H1 (cell line): ENCODE measurements at regions not wholly inside any gene's neighbourhood (a gene's known extent, or its start where the extent isn't known, plus 50 kb on each side); places are given as distances from the start of the nearest gene placed in this dataset.

ENCODE experiments used
- CTCF ChIA-PET: fragments of 300-600 bp; sonication (Branson Sonifier 250); formaldehyde crosslinking; loops from one replicate; lab custom pipeline; 2021; ENCODE audit not compliant: partially characterized antibody; lab: Charles Lee
- POLR2A ChIA-PET: fragments of 300-600 bp; sonication (Branson Sonifier 250); formaldehyde crosslinking; loops from one replicate; lab custom pipeline; 2021; ENCODE audit warnings: inconsistent platforms; ENCODE audit not compliant: partially characterized antibody; lab: Charles Lee
- DNase-seq, 2 experiments: peaks; one replicate each; pipeline versions ENCODE4 v3.0.0 to v3.0.0-alpha.2; 2010 to 2022; ENCODE audit warnings: low spot score in 2 of 2, low read depth in 1 of 2, mixed read lengths in 1 of 2
- FAIRE-seq: peaks from 2 replicates; lab custom pipeline; 2011; peaks lifted over from hg19 to GRCh38; lab: Jason Lieb, UNC
- H2AFZ ChIP-seq: 2 replicates; pipeline ENCODE4 v1.8.1; 2012; ENCODE audit warnings: low read length, inconsistent platforms
- H2AK5ac ChIP-seq: 2 replicates; pipeline ENCODE4 v1.6.1; 2013; ENCODE audit warnings: low read depth, low read length
- H2BK120ac ChIP-seq: replicated peaks from 2 replicates; pipeline ENCODE3; 2013; ENCODE audit warnings: low read depth, low read length, inconsistent platforms
- H2BK12ac ChIP-seq: 2 replicates; pipeline ENCODE4 v1.6.1; 2013; ENCODE audit warnings: low read depth, low read length
- H2BK15ac ChIP-seq: 2 replicates; pipeline ENCODE4 v1.6.1; 2013; ENCODE audit warnings: low read length
- H2BK20ac ChIP-seq: 2 replicates; pipeline ENCODE4 v1.6.1; 2013; ENCODE audit warnings: low read length
- H2BK5ac ChIP-seq: 2 replicates; pipeline ENCODE4 v1.6.1; 2013; ENCODE audit warnings: low read depth, low read length
- H3K14ac ChIP-seq: 2 replicates; pipeline ENCODE4 v1.6.1; 2013; ENCODE audit warnings: inconsistent platforms; ENCODE audit not compliant: insufficient read length
- H3K18ac ChIP-seq: 2 replicates; pipeline ENCODE4 v1.6.1; 2013; ENCODE audit warnings: low read length; ENCODE audit errors: extremely low read depth
- H3K23ac ChIP-seq: 2 replicates; pipeline ENCODE4 v1.6.1; 2013; ENCODE audit warnings: inconsistent platforms; ENCODE audit not compliant: insufficient read length
- H3K23me2 ChIP-seq: 2 replicates; pipeline ENCODE4 v1.6.1; 2013; ENCODE audit warnings: low read depth, low read length
- H3K27ac ChIP-seq: 2 replicates; pipeline ENCODE4 v1.6.1; 2011; ENCODE audit warnings: low read depth, low read length, inconsistent platforms
- H3K27me3 ChIP-seq, 4 experiments: replicated peaks in 1 of 4; 1 replicate in 1 of 4; 2 replicates in 3 of 4; pipeline versions ENCODE4 v1.6.1 to v1.8.1; 2011 to 2013; ENCODE audit warnings: low read length in 3 of 4, mild to moderate bottlenecking in 3 of 4, inconsistent platforms in 2 of 4, mixed read lengths in 2 of 4, moderate library complexity in 1 of 4; ENCODE audit not compliant: control insufficient read depth in 3 of 4, insufficient read depth in 3 of 4; ENCODE audit errors: extremely low read depth in 1 of 4
- H3K36me3 ChIP-seq, 4 experiments: 2 replicates each; pipeline versions ENCODE4 v1.6.1 to v1.8.1; 2011 to 2013; ENCODE audit warnings: mild to moderate bottlenecking in 4 of 4, low read length in 3 of 4, moderate library complexity in 2 of 4, control low read depth in 1 of 4, inconsistent platforms in 1 of 4; ENCODE audit not compliant: insufficient read depth in 4 of 4, control insufficient read depth in 2 of 4
- H3K4ac ChIP-seq: replicated peaks from 2 replicates; pipeline ENCODE3; 2013; ENCODE audit warnings: low read length, low read depth, mixed read lengths, inconsistent platforms; ENCODE audit not compliant: insufficient read length
- H3K4me1 ChIP-seq, 4 experiments: replicated peaks in 1 of 4; 1 replicate in 1 of 4; 2 replicates in 3 of 4; pipeline versions ENCODE4 v1.6.1 to v1.8.1; 2011 to 2013; ENCODE audit warnings: low read length in 3 of 4, inconsistent platforms in 2 of 4, mixed read lengths in 1 of 4; ENCODE audit not compliant: insufficient read depth in 4 of 4, control insufficient read depth in 3 of 4
- H3K4me2 ChIP-seq, 2 experiments: 2 replicates each; pipeline versions ENCODE4 v1.6.1 to v1.8.1; 2011 to 2013; ENCODE audit warnings: low read depth in 2 of 2, low read length in 2 of 2, control low read depth in 1 of 2, inconsistent platforms in 1 of 2, mild to moderate bottlenecking in 1 of 2; ENCODE audit not compliant: insufficient read depth in 1 of 2
- H3K4me3 ChIP-seq, 4 experiments: fragments of 200-600, 300-600 bp in 1 of 4; sonication (generic), shearing (Covaris generic), sonication (Bioruptor Twin) in 1 of 4; 2 replicates each; pipeline versions ENCODE4 v1.5.1 to v1.8.1; 2011 to 2016; ENCODE audit warnings: low read length in 4 of 4, low read depth in 3 of 4, control low read depth in 2 of 4, inconsistent platforms in 2 of 4, mild to moderate bottlenecking in 2 of 4, mixed read lengths in 1 of 4, moderate library complexity in 1 of 4; ENCODE audit not compliant: insufficient read depth in 2 of 4; ENCODE audit errors: extremely low read depth in 1 of 4
- H3K56ac ChIP-seq: replicated peaks from 2 replicates; pipeline ENCODE3; 2013; ENCODE audit warnings: low read depth, mild to moderate bottlenecking, mixed read lengths, low read length, inconsistent platforms; ENCODE audit not compliant: insufficient read length
- H3K79me1 ChIP-seq: 2 replicates; pipeline ENCODE4 v1.6.1; 2013; ENCODE audit warnings: low read depth, low read length, control low read depth
- H3K79me2 ChIP-seq, 2 experiments: 2 replicates each; pipeline versions ENCODE4 v1.6.1 to v1.8.1; 2012 to 2013; ENCODE audit warnings: low read length in 2 of 2, mild to moderate bottlenecking in 2 of 2, inconsistent platforms in 1 of 2; ENCODE audit not compliant: insufficient read depth in 2 of 2, control insufficient read depth in 1 of 2
- H3K9ac ChIP-seq, 4 experiments: replicated peaks in 1 of 4; 1 replicate in 1 of 4; 2 replicates in 3 of 4; pipeline versions ENCODE4 v1.6.1 to v1.8.1; 2011 to 2013; ENCODE audit warnings: low read depth in 3 of 4, low read length in 3 of 4, control low read depth in 2 of 4, mild to moderate bottlenecking in 2 of 4, moderate library complexity in 2 of 4, inconsistent platforms in 1 of 4; ENCODE audit errors: extremely low read depth in 1 of 4
- H3K9me3 ChIP-seq, 2 experiments: 2 replicates each; pipeline versions ENCODE4 v1.6.1 to v1.8.1; 2012 to 2013; ENCODE audit warnings: mild to moderate bottlenecking in 2 of 2, moderate library complexity in 2 of 2, control low read depth in 1 of 2, inconsistent platforms in 1 of 2, low read depth in 1 of 2, low read length in 1 of 2, mixed read lengths in 1 of 2; ENCODE audit not compliant: insufficient read depth in 2 of 2
- H4K20me1 ChIP-seq, 2 experiments: replicated peaks in 1 of 2; 2 replicates each; pipeline versions ENCODE3 to v1.8.1; 2011 to 2013; ENCODE audit warnings: inconsistent platforms in 2 of 2, low read length in 2 of 2, mild to moderate bottlenecking in 1 of 2; ENCODE audit not compliant: insufficient read depth in 2 of 2, control insufficient read depth in 1 of 2
- H4K5ac ChIP-seq: 2 replicates; pipeline ENCODE4 v1.6.1; 2013; ENCODE audit warnings: low read length, low read depth, mixed read lengths, inconsistent platforms; ENCODE audit not compliant: insufficient read length
- H4K8ac ChIP-seq: 2 replicates; pipeline ENCODE4 v1.8.0; 2013; ENCODE audit warnings: mild to moderate bottlenecking, moderate library complexity, low read length, inconsistent platforms; ENCODE audit not compliant: insufficient read depth; ENCODE audit errors: extremely low read depth
- H4K91ac ChIP-seq: replicated peaks from 2 replicates; pipeline ENCODE3; 2013; ENCODE audit warnings: low read length, mixed read lengths, inconsistent platforms; ENCODE audit not compliant: insufficient read length
- BCL11A ChIP-seq, 2 experiments: IDR thresholded peaks; one replicate each; pipeline ENCODE4 v1.6.1; 2011; ENCODE audit warnings: low read depth in 2 of 2, low read length in 2 of 2, mild to moderate bottlenecking in 2 of 2
- CHD2 ChIP-seq: IDR thresholded peaks from 2 replicates; pipeline ENCODE4 v1.6.1; 2012; ENCODE audit warnings: low read length, improper control_type of control experiment
- FOSL1 ChIP-seq: IDR thresholded peaks from 2 replicates; pipeline ENCODE4 v1.6.1; 2011; ENCODE audit warnings: mild to moderate bottlenecking, low read depth, low read length, moderate library complexity; ENCODE audit not compliant: insufficient read depth
- JUN ChIP-seq: IDR thresholded peaks from 2 replicates; pipeline ENCODE4 v1.6.1; 2011; ENCODE audit warnings: low read depth, mild to moderate bottlenecking, improper control_type of control experiment, low read length
- KDM5A ChIP-seq: fragments of 200-600 bp; IDR thresholded peaks from 2 replicates; pipeline ENCODE4 v1.7.1; 2012; ENCODE audit warnings: mild to moderate bottlenecking, low read length, inconsistent platforms, mixed read lengths
- NANOG ChIP-seq: IDR thresholded peaks from 2 replicates; pipeline ENCODE4 v1.6.1; 2011; ENCODE audit warnings: low read length, low read depth, mild to moderate bottlenecking, inconsistent platforms; ENCODE audit not compliant: insufficient read depth, poor library complexity, severe bottlenecking
- RBBP5 ChIP-seq: IDR thresholded peaks from 2 replicates; pipeline ENCODE4 v1.7.1; 2012; ENCODE audit warnings: low read depth, mild to moderate bottlenecking, inconsistent platforms, low read length, moderate library complexity, borderline replicate concordance
- SAP30 ChIP-seq: fragments of 300-600 bp; sonication (generic); IDR thresholded peaks from 2 replicates; pipeline ENCODE4 v1.7.1; 2012; ENCODE audit warnings: low read length, moderate library complexity, mild to moderate bottlenecking, inconsistent platforms; ENCODE audit not compliant: insufficient read depth, insufficient replicate concordance
- SP1 ChIP-seq: IDR thresholded peaks from 2 replicates; pipeline ENCODE4 v1.6.1; 2011; ENCODE audit warnings: low read depth, low read length
- SP2 ChIP-seq: IDR thresholded peaks from 2 replicates; pipeline ENCODE4 v1.6.1; 2012; ENCODE audit warnings: mild to moderate bottlenecking, low read length, inconsistent platforms
- SRF ChIP-seq: IDR thresholded peaks from 2 replicates; pipeline ENCODE4 v1.6.1; 2011; ENCODE audit warnings: mild to moderate bottlenecking, low read depth, low read length, moderate library complexity
- SUZ12 ChIP-seq: fragments of 200-600 bp; sonication (generic); IDR thresholded peaks from 2 replicates; pipeline ENCODE4 v1.6.1; 2012; ENCODE audit warnings: mild to moderate bottlenecking, inconsistent platforms, low read length, moderate library complexity, mixed read lengths
- USF2 ChIP-seq: IDR thresholded peaks from 2 replicates; pipeline ENCODE4 v1.6.1; 2011; ENCODE audit warnings: low read length, improper control_type of control experiment
- YY1 ChIP-seq: IDR thresholded peaks from 2 replicates; pipeline ENCODE4 v1.6.1; 2011; ENCODE audit warnings: low read depth, mild to moderate bottlenecking, low read length
- ZNF274 ChIP-seq: IDR thresholded peaks from 2 replicates; pipeline ENCODE4 v1.7.0; 2012; ENCODE audit warnings: low read length, borderline replicate concordance; ENCODE audit errors: extremely low read depth
- WGBS, 2 experiments: shearing (Covaris generic) in 1 of 2; methylation state at CpG; one replicate each; pipeline versions ENCODE4 v1.1.6 to v1.1.7; 2013 to 2015; ENCODE audit warnings: low lambda C conversion rate in 2 of 2, mixed read lengths in 2 of 2, inconsistent platforms in 1 of 2, low coverage in 1 of 2, missing lambda C conversion rate in 1 of 2; ENCODE audit not compliant: insufficient replicate concordance in 2 of 2, insufficient coverage in 1 of 2, insufficient read length in 1 of 2; ENCODE audit errors: extremely low coverage in 1 of 2, missing lambda C conversion rate in 1 of 2; 5-methylcytosine and 5-hydroxymethylcytosine counted together

GRCh38 chr13:50106559-50106958 lies 91.3 kb downstream of the KCNRG start:
- peaks cover 0 to 8% (median 2%) of the 10 kb centered on the region in 4 experiments; a peak in 3 of 7 replicates for H3K4me1 ChIP-seq
- no peak overlapping the region for H4K8ac ChIP-seq
- no peak overlapping the region for H2BK20ac ChIP-seq
- H3K79me2 ChIP-seq, result no peaks in the 10 kb centered on the region
- no peak overlapping the region for H2BK120ac ChIP-seq
- H4K91ac ChIP-seq, result no peak overlapping the region
- no peak overlapping the region for H3K27ac ChIP-seq
- no peaks in the 10 kb centered on the region for H3K27me3 ChIP-seq
- no peak for FAIRE-seq
- H3K79me1 ChIP-seq, result no peaks in the 10 kb centered on the region
- no peak overlapping the region for H2AK5ac ChIP-seq
- no peak overlapping the region for H3K14ac ChIP-seq
- H2BK15ac ChIP-seq, result no peak overlapping the region
- no peak overlapping the region for H2BK12ac ChIP-seq
- H3K23me2 ChIP-seq, result no peaks in the 10 kb centered on the region
- peak overlapping the region in 1 of 4 experiments; percentile 34; a peak in 1 of 7 replicates for H3K9ac ChIP-seq
- H2AFZ ChIP-seq, result no peak overlapping the region
- no peak overlapping the region for H4K5ac ChIP-seq
- 89% methylated on average over 1 of the region's 1 CpG; no CpG with 5 or more reads in 1 of the 2 experiments for WGBS, 2 experiments
- H3K56ac ChIP-seq, result no peak overlapping the region
- CTCF ChIA-PET, result no interaction called here
- no peak for DNase-seq
- TF ChIP-seq SAP30, result no peak
- TF ChIP-seq FOSL1, result no peak
- TF ChIP-seq JUN, result no peak
- TF ChIP-seq SUZ12, result no peak
- TF ChIP-seq BCL11A (IDR thresholded peaks at IDR 0.05; ENCODE audit: low read depth in 2 of 2, low read length in 2 of 2), result no peak
- TF ChIP-seq YY1, result no peak
- no peak for TF ChIP-seq RBBP5
- TF ChIP-seq NANOG, result no peak
- TF ChIP-seq ZNF274, result no peak
- TF ChIP-seq SP2, result no peak
- no peak for TF ChIP-seq CHD2
- no peak for TF ChIP-seq SP1
- TF ChIP-seq USF2, result no peak
- no peak for TF ChIP-seq KDM5A
- no peak for TF ChIP-seq SRF
- TF ChIP-seq, all 59 proteins: peak for 0
- Histone ChIP-seq H3K4ac (no peak overlapping the region), H3K23ac (no peak overlapping the region), H3K18ac (no peak overlapping the region), H4K20me1 (no peaks in the 10 kb centered on the region), H3K4me3 (no peak overlapping the region), H3K36me3 (no peaks in the 10 kb centered on the region), H2BK5ac (no peak overlapping the region), H3K4me2 (peak overlapping the region in 1 of 2 experiments; percentile 11; a peak in 1 of 4 replicates), H3K9me3 (no peaks in the 10 kb centered on the region)
- POLR2A ChIA-PET, result no interaction called here
